ENCODE measurements at regions not wholly inside any gene's neighbourhood (a gene's known extent, or its start where the extent isn't known, plus 50 kb on each side); places are given as distances from the start of the nearest gene placed in this dataset.
"Not testable (repeated sequence)": the region's sequence is repeated elsewhere in the genome, so short reads cannot be mapped to it uniquely, and the experiment has no call there.

DNA sequence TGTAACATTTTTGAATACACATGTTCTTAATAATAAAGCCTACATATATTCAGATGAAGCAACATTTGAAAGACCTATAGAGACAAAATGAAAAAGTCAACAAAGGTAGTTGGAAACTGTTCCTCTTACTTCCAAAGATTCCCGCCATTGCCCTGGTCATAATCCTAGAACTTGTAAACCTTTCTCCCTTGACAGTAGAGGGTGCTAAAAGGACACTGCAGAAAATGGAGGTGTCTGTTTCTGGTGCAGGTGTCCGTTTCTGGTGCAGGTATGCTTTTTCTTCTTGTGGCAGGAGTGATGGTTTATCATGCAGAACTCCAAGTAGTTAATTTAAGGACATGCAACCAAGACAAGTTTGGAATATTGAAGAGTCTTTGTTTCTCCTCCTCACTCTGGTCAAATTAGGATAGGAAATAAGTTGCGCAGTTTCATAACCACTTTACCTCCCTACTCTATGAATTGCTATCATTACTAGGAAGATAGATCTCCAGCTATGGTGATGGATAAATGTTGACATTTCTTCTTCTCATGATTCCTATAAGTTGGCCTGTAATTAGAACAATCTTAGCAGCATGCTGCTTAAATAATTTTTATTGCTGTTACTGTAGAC, 56.0 kb upstream of the FAM174A start:
- no peak for DNase-seq (ENCODE audit: low read depth, low spot score)

DNA sequence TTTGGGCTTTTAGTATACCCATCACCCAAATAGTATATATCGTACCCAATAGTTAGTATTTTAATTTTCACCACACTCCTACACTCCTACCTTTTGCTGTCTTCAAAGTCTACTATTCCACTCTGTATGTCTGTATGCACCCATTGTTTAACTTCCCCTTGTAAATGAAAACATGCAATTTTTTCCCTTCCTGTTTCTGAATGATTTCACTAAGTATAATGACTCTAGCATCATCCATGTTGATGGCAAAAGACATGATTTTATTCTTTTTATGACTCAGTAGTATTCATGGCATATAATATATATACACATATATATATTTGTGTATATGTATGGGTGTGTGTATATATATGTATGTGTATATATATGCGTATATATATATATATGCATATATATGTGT, 63.1 kb upstream of the FAM174A start:
- DNase-seq (ENCODE audit: low read depth, low spot score): no peak

DNA sequence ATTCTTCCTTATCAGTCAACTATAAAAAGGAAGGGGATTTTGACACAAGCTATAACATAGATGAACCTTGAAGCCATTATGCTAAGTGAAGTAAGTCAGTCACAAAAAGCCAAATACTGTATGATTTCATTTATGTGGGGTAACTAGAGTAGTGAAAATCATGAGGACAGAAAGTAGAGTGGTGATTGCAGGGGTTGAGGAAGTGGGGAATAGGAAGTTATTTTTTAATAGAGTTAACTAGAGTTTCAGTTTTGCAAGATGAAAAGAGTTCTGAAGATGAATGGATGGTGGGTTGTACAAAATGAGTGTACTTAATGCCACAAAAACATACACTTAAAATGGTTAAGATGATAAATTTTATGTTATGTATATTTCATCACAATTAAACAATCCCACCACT, 65.4 kb upstream of the FAM174A start:
- no peak for DNase-seq (ENCODE audit: low read depth, low spot score)

DNA sequence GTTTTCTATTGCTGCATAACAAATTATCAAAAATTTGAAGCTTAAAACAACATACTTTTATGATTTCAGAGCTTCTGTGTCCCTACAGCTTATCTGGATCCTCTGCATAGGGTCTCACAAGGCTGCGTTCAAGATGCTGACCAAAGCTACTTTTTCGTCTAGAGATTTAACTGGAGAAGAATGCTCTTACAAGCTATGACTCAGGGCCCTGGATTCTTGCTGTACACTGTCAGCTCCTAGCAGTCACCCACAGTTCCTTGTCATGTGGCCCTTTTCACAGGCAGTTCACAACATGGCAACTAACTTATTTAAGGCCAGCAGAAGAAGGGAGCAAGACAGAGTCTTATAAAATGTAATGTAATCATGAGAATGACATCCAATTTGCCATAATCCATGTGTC, 70.8 kb upstream of the FAM174A start:
- no peak for DNase-seq (ENCODE audit: low read depth, low spot score)

DNA sequence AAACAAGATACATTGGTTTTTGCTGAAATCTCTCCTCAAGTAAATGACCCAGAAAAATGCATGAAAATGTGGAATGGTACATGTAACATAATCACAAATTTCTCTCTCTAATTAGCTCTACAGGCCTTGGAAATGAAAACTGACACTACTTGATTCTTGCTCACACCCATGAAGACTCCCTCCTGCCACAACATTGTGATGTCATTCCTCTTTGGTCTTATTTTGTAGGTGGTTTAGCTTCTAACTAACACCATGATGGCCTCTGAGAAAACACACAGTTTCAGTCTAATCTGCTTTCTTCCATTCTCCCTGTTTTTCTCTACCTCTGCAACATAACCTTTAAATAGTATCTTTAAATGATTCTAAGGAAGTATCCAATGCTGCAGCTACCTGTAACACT, 78.6 kb upstream of the FAM174A start:
- DNase-seq (ENCODE audit: low read depth, low spot score): no peak

DNA sequence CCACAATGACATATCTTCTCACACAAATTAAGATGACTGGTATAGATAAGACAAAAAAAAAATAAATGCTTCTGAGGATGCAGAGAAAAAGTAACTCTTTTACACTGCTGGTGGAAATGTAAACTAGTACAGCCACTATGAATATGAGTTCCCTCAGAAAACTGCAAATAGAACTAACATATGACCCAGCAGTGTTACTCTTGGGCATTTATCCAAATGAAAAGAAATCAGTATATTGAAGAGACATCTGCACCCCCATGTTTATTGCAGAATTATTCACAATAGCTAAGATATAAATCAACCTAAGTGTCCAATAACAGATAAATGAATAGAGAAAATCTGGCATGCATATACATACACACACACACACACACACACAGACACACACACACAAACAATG, 83.0 kb upstream of the FAM174A start:
- DNase-seq (ENCODE audit: low read depth, low spot score): no peak

DNA sequence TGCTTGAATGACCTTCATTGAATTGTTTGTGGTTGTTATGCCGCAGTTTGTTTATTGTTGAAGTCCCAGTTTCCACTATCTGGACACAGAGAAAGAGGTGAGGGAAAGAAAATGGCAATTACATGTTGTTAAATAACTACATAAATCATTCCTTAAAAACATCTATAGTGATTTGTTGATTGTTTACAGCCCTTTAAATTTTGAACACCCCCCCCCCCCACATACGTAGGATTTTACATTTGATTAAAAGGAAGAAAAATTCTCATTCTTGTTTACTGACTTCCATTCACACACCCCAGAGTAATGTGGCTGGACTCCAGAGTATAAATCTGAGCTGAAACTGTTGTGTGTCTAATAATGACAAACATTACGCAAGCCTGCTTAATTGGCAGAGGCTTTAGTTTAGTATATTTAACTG, 87.1 kb upstream of the FAM174A start:
- DNase-seq (ENCODE audit: low read depth, low spot score): no peak

DNA sequence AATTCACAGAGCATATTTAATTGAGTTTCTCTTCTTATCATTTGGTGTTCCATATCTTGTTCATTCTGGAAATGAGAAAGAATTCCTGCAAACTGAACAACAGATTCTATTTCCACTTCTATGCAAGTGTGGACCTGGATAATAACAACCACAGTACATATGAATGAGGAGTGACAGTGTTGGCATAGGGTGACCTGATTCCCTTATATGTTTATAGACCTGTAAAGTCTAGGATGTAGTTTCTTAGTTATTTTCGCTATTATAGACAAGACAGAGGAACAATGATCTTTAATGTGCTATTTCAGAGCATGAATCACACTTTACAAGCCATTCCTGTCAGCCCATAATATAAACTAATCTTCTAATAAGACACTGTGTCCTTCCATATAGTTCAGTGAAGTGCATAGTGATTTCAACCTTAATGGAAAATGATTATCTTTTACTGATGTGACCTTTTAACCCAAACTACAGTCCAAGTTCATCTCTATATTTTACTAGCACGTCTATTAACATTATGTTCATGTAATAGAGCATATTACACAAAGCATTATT, 88.2 kb upstream of the FAM174A start:
- DNase-seq (ENCODE audit: low read depth, low spot score): no peak

DNA sequence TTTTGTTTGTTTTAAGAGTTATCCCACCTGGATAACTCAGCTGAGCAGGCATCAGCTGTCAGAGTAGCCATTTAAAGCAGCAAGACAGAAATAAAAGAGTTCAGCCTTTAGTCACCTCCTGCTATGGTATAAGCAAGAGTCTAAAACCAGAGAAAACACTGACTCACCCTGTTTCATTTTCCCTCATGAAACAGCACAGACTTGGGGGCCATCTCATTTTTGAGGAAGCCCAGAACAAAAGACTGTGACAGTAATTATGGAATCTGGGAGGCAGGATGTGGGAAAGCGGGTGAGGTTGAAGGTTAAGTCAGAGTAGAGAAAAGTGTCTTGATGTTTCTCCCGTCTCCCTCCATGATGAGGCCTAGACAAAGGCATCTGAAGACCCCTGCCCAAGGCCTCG, 90.2 kb upstream of the FAM174A start:
- no peak for DNase-seq (ENCODE audit: low read depth, low spot score)

DNA sequence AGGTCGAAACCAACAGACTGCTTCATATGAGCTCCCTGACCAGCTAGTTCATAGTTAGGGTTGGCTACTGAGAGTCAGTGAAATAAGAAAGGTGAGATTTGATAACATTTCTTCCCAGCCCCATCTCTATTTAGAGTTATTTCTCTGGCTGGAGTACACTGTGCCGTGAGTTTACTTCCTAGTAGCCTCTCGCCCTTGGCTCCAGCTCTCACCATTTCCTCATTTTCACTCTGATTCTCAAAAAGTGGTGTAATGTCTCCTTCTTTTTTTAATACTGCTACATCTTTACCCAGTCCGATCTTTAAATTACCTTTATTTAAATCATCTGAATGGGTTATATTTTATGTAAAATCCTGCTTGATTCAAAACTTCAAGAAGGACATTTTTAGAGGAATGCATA, 100.4 kb upstream of the FAM174A start:
- no peak for DNase-seq (ENCODE audit: low read depth, low spot score)

DNA sequence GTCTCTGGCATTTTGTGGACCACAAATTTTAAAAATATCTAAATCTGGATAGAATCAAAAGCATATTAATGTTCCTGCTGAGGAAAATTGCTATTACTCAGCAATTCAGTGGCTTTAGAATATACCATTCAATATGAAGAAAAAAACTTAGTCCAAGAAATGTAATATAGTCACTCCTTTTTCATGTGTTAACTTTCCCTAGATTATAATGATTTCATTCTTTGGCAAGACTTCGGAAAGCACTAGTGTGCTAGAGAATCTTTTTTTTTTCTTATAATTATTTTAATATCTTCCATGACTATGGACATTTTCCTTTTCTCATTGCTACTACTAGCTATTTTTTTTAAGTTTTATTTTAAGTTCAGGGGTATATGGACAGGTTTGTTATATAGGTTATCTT, 102.4 kb upstream of the FAM174A start:
- DNase-seq (ENCODE audit: low read depth, low spot score): no peak

DNA sequence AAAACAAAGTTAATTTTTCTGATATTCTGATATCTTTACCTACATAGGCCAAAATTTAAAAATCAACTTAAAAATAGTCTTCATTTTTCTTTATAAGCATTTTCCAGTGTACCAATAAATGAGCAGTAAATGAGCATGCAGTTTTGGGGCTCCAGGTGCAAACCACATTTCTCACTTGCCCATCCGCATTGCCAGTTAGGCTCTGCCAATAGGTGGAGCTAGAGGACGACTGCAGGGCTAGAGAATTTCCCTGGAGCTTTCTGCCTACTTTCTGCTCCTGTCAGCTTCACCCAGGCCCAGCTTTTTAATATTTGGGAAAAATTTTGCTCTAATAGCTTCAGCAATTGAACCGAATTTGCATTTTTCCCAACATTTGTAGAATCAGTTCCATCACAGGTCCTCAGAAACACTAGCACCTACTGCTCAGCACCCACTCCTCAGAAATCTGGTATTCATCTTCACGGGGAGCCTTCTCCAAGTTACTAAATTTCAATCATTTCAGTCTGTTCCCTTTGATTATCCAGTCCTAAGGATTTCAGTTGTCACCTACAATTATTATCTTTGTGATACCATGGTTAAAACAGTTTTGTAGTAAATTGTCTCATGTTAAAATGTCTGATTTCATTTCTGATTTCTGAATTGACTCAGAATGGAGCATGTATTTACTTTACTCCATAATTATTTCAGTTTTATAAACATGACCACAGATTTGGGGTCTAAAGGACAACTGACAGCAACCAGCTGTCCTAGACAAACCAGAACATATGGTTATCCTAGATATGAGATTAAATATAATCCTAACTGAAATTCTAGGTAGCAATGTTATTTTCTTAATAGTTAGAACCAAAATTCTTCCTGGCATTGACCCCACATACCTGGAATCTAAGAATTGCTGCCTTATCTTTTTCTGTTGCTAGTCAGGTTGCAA, 104.6 kb upstream of the FAM174A start:
- DNase-seq (ENCODE audit: low read depth, low spot score): no peak

DNA sequence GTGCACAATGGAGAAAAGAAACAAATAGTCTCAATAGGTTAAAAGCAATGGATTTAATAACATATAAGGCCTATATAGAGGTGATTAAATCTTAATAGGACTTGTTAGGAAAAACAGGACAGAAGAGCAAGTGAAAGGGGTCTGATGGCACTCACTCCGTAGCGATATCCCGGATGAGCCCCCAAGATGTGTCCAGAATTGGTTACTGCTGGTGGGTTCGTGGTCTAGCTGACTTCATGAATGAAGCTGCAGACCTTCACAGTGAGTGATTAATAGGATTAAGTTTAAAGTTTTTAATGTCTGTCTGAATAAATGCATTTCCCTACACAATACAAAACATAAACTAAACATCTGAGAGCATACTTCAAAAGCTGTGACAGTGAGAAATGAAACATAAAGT, 110.4 kb upstream of the FAM174A start:
- DNase-seq (ENCODE audit: low read depth, low spot score): no peak

DNA sequence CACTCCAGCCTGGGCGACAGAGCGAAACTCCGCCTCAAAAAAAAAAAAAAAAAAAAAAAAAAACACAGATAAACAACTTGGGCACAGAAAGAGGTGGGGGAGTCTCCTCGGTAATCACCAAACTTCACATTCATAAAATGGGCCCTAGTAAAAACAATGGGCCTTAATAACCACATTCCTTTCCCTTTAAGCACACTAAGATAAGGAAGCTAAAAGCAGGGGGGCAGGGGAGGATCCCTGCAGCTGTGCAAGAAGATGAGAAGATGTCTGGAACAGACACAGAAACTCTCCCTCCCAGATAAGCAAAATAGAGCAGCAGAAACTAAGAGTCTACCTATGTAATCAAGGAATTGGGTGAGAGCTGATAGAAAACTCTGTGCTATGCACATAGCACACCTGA, 111.2 kb upstream of the FAM174A start:
- no peak for DNase-seq (ENCODE audit: low read depth, low spot score)

DNA sequence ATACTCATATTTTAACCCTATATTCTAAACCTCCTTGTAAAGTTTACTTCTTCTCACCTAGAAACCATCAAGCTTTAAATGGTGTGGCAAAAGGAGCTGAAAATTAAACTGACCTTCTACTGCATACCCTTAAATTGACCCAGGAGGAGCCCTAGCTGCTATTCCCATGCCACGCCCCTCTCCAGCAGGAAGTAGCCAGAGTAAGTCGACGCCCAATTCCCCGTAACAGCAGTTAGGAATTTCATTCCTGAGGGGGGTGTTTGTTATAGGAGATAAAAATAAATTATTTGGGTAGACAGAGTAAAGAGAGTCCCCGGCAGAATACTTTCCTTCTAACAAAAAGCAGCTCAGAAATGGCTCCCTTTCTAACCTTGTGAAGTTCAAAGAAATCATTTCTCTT, 111.8 kb upstream of the FAM174A start:
- DNase-seq (ENCODE audit: low read depth, low spot score): no peak

DNA sequence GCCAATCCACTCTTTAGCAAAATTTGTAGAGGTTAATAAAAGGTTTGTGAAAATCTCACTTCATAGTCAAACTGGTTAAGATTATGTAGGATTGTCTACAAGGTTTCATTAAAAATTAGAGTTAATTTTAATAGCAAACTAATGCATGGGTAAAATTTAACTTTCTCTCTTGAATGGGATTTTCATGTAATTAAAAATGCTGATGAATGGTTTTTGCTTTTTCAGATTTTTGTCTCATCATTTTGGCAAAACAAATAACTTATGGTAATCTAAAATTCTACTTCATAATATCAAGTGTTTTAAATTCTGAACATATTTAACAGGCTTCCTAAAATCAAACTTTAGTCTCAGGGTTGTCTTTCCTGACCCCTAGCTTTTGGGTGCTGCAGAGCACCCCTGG, 113.8 kb upstream of the FAM174A start:
- no peak for DNase-seq (ENCODE audit: low read depth, low spot score)

DNA sequence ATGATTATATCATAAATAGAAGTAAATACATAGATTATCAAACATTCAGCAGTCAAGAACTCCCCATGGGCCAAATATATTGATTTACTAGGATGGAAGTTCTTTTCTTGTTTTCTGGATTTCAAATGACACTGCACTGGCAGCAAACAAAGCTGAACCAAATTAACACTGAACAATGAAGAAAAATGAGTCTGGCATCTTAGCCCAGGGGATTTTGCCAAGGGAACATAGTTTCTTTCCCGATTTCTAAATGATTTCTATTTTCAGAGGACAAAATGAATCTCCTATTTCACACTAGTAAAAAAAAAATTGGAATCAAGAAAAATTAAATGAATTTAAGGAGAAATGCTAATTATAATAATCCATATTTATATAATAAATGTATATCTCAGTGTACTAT, 116.9 kb upstream of the FAM174A start:
- DNase-seq (ENCODE audit: low read depth, low spot score): no peak

DNA sequence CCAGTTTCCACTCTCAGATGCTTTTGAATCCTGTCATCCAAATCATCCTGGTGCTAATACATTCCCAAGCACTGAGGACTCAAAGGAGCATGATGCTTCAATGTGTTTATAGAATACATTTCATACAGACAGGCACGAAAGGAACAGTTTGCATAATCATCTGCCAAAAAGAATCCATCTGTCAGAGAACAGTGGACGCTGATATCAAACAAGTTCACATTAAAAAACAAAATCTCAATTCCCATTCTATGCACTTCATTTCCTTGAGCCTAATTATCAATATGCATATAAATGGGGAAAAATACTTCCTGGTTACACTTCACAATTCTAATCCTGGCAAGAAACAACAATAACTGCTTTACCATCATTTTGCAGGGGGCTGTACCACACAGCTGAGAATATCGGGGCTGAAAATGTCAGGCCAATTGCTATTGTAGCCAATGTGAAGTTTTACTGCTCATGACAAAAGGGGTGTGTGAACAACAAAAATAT, 125.5 kb upstream of the FAM174A start:
- no peak for DNase-seq (ENCODE audit: low read depth, low spot score)

DNA sequence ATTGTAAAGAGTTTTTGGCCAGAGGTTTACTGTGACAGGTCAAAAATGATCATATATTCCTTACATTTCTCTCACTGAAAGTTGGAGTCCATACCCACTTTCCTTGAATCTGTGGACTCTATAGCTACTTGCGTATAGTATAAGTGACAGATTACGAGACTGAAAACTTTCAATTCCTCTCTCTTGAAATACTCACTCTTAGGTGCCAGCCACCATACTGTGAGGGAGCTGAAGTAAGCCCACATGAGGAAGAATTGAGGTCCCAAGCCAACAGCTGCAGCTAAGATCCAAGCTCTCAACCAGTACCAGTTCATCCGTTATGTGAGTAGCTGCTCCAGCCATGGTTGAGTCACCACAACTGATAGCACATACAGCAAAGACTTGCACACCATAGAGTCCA, 128.1 kb upstream of the FAM174A start:
- DNase-seq (ENCODE audit: low read depth, low spot score): no peak

DNA sequence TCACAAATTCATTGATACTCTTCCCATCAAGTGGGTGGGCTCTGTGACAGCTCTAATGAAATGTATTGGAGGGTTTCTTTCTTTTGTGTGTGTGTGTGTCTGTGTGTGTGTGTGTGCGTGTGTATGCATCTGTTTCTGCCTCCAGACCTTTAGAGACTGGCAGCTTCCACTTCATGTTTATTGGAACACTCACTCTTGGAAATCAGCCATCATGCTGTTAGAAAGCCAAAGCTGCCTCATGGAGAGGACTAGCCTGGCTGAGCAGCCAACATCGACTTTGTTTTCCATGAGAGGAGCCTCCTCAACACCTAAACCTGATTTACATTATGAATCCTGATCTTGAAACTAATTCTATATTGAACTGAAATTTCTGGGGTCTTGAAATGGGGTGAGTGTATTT, 128.5 kb upstream of the FAM174A start:
- no peak for DNase-seq (ENCODE audit: low read depth, low spot score)

DNA sequence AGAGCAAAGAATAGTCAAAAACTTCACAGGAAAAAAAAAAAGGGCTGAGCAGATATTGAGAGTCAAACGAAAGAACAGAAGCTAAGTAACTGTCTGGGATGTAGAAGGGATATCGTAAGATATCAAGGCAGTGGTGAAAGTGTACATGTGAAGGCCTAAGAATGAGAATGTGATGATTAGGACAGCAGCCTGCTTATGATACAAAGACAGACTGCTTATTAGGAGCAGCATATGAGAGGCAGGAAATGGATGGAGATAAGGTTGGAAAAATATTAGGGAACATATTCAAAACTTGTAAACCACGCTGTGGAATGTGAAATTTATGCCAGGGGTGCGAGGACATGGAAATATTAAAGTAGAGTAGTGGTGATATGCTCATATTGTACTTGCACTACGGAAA, 133.1 kb upstream of the FAM174A start:
- DNase-seq (ENCODE audit: low read depth, low spot score): no peak

DNA sequence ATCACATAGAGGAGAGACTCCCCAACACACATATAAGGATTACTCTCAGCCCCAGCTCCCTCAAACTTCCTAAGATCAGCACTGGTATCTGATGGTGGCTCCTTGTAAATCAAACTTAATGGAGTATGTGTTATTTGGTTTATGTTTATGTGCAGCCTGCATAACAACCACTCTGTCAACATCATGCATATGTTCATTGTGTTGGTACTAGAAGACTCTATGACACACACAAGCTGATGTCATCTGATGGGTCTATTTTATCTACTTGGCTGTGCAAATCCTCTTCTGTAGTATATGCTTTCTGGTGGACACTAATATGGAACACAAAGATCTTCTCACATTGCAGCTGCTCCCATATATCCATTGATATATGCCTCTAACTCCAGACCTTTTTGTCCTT, 134.0 kb upstream of the FAM174A start:
- no peak for DNase-seq (ENCODE audit: low read depth, low spot score)

DNA sequence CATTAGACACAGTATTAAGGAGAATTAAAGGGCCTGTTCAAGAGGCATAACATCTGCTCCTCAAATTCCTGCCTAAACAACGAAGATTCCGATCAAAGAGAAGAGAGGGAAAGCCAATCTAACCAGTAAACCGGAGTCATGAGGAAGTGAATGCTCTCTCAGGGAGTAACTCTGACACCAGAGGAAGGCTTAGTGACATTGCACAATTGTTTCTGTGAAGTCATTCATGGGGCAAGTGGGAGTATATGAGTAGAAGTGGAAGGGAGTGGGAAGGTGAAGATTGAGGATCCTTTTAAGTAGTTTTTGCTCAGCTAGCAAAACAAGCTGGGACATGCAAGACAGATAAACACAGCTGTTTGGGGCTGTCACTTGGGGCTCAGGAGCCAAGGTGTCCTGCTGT, 136.4 kb upstream of the FAM174A start:
- DNase-seq (ENCODE audit: low read depth, low spot score): not testable (repeated sequence)
